ENCODE measurements at regions not wholly inside any gene's neighbourhood (a gene's known extent, or its start where the extent isn't known, plus 50 kb on each side); places are given as distances from the start of the nearest gene placed in this dataset.

GRCh38 chr5:25858019-25858418 is 1180.4 kb downstream of the CDH9 start:
- TF ChIP-seq, protein P1, sequence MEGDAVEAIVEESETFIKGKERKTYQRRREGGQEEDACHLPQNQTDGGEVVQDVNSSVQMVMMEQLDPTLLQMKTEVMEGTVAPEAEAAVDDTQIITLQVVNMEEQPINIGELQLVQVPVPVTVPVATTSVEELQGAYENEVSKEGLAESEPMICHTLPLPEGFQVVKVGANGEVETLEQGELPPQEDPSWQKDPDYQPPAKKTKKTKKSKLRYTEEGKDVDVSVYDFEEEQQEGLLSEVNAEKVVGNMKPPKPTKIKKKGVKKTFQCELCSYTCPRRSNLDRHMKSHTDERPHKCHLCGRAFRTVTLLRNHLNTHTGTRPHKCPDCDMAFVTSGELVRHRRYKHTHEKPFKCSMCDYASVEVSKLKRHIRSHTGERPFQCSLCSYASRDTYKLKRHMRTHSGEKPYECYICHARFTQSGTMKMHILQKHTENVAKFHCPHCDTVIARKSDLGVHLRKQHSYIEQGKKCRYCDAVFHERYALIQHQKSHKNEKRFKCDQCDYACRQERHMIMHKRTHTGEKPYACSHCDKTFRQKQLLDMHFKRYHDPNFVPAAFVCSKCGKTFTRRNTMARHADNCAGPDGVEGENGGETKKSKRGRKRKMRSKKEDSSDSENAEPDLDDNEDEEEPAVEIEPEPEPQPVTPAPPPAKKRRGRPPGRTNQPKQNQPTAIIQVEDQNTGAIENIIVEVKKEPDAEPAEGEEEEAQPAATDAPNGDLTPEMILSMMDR (IDR thresholded peaks at IDR 0.05 in 2 of 3, conservative IDR thresholded peaks at IDR 0.05 in 1 of 3; ENCODE audit: control insufficient read depth in 2 of 3, extremely low read depth in 1 of 3, insufficient read depth in 1 of 3, low read depth in 3 of 3, low read length in 3 of 3): peak in 1 of 3 experiments; percentile 28; a peak in 1 of 6 replicates
- TF ChIP-seq JUNB (IDR thresholded peaks at IDR 0.05) (no peak), POLR2A (IDR thresholded peaks at IDR 0.05; ENCODE audit: low read depth, low read length) (no peak), HDGF (IDR thresholded peaks at IDR 0.05) (no peak), ZNF24 (IDR thresholded peaks at IDR 0.05) (no peak), ZNF274 (IDR thresholded peaks at IDR 0.05; ENCODE audit: insufficient read depth, insufficient read length) (no peak)
- TF ChIP-seq, protein P2, sequence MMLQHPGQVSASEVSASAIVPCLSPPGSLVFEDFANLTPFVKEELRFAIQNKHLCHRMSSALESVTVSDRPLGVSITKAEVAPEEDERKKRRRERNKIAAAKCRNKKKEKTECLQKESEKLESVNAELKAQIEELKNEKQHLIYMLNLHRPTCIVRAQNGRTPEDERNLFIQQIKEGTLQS (IDR thresholded peaks at IDR 0.05; ENCODE audit: borderline replicate concordance, extremely low read depth, low read depth, low read length): no peak
